ENCODE measurements at regions not wholly inside any gene's neighbourhood (a gene's known extent, or its start where the extent isn't known, plus 50 kb on each side); places are given as distances from the start of the nearest gene placed in this dataset.

DNA sequence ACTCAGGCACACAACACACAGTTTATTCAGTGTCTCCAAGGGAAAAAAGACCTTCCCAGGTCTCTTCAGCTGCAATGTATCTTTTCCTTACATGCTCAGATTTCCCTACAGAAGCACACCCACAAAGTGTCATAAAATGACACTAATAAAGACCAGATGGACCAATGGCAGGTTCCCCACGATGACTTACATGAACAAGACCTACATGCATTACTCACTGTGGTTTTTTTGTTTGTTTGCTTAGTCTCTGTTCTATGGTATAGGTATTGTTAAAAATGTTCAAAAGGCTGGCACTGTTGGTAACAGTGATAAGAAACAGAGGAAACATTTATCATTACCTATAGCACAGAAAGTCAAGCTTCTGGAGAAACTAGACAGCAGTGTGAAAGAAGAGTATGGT is 318.2 kb upstream of the TMCO5A start:
- TF ChIP-seq, protein P1, sequence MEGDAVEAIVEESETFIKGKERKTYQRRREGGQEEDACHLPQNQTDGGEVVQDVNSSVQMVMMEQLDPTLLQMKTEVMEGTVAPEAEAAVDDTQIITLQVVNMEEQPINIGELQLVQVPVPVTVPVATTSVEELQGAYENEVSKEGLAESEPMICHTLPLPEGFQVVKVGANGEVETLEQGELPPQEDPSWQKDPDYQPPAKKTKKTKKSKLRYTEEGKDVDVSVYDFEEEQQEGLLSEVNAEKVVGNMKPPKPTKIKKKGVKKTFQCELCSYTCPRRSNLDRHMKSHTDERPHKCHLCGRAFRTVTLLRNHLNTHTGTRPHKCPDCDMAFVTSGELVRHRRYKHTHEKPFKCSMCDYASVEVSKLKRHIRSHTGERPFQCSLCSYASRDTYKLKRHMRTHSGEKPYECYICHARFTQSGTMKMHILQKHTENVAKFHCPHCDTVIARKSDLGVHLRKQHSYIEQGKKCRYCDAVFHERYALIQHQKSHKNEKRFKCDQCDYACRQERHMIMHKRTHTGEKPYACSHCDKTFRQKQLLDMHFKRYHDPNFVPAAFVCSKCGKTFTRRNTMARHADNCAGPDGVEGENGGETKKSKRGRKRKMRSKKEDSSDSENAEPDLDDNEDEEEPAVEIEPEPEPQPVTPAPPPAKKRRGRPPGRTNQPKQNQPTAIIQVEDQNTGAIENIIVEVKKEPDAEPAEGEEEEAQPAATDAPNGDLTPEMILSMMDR (IDR thresholded peaks at IDR 0.05): no peak
- TF ChIP-seq SMC3 (IDR thresholded peaks at IDR 0.05) (no peak), POLR2A (IDR thresholded peaks at IDR 0.05; ENCODE audit: low read length) (no peak)

All from A549 (cell line).